Activated T-cell treated with anti-CD3 and anti-CD28 coated beads for 24 hours (primary cell): ENCODE measurements at regions not wholly inside any gene's neighbourhood (a gene's known extent, or its start where the extent isn't known, plus 50 kb on each side); places are given as distances from the start of the nearest gene placed in this dataset.
A peak's percentile ranks its signal among the peaks of the same experiment; 100 is the strongest.
"Not testable (repeated sequence)": the region's sequence is repeated elsewhere in the genome, so short reads cannot be mapped to it uniquely, and the experiment has no call there.

Source experiments
- DNase-seq: peaks from one replicate; pipeline ENCODE4 v3.0.0-alpha.2; 2020; ENCODE audit warnings: low read depth

GRCh38 chr14:101634850-101635748 is 73.8 kb downstream of the DIO3 start:
- no peak for DNase-seq

GRCh38 chr14:101635749-101636560 is 74.7 kb downstream of the DIO3 start:
- no peak for DNase-seq

GRCh38 chr14:101639241-101639833 is 78.0 kb downstream of the DIO3 start:
- DNase-seq, result no peak

GRCh38 chr14:101643651-101644050 is 82.4 kb downstream of the DIO3 start:
- no peak for DNase-seq

GRCh38 chr14:101654051-101654450 is 92.8 kb downstream of the DIO3 start:
- no peak for DNase-seq

GRCh38 chr14:101657372-101657771 is 96.1 kb downstream of the DIO3 start:
- no peak for DNase-seq

GRCh38 chr14:101665478-101666078 is 95.9 kb upstream of the PPP2R5C start:
- peak; percentile 12 for DNase-seq

GRCh38 chr14:101666264-101666663 is 95.2 kb upstream of the PPP2R5C start:
- no peak for DNase-seq

- DNase-seq, result no peak
These were observed 91.9 kb upstream of the PPP2R5C start for GRCh38 chr14:101669629-101670028.

GRCh38 chr14:101673873-101674272 is 87.6 kb upstream of the PPP2R5C start:
- DNase-seq, result no peak

- DNase-seq, result not testable (repeated sequence)
These were observed 85.7 kb upstream of the PPP2R5C start for GRCh38 chr14:101675835-101676234.

GRCh38 chr14:101677912-101678327 is 83.6 kb upstream of the PPP2R5C start:
- DNase-seq, result not testable (repeated sequence)

GRCh38 chr14:101681795-101682194 is 79.7 kb upstream of the PPP2R5C start:
- no peak for DNase-seq

GRCh38 chr14:101683365-101683764 is 78.1 kb upstream of the PPP2R5C start:
- DNase-seq, result no peak

- DNase-seq, result no peak
These were observed 73.6 kb upstream of the PPP2R5C start for GRCh38 chr14:101687756-101688546.

GRCh38 chr14:101689039-101689501 is 72.4 kb upstream of the PPP2R5C start:
- no peak for DNase-seq

GRCh38 chr14:101689966-101690365 is 71.5 kb upstream of the PPP2R5C start:
- not testable (repeated sequence) for DNase-seq

- no peak for DNase-seq
These were observed 65.8 kb upstream of the PPP2R5C start for GRCh38 chr14:101695659-101696058.

GRCh38 chr14:101704140-101704539 is 57.4 kb upstream of the PPP2R5C start:
- DNase-seq, result no peak

GRCh38 chr14:101705733-101706508 is 55.6 kb upstream of the PPP2R5C start:
- DNase-seq, result peak; percentile 45
